Osteoblast (primary cell): ENCODE measurements at regions not wholly inside any gene's neighbourhood (a gene's known extent, or its start where the extent isn't known, plus 50 kb on each side); places are given as distances from the start of the nearest gene placed in this dataset.

Source experiments
- DNase-seq: peaks from one replicate; pipeline ENCODE4 v3.0.0; 2011; ENCODE audit warnings: low spot score, mixed read lengths; ENCODE audit not compliant: insufficient read length; ENCODE audit errors: missing footprints
- H2AFZ ChIP-seq: 2 replicates; pipeline ENCODE4 v1.6.0; 2011; ENCODE audit warnings: mild to moderate bottlenecking, low read length
- H3K27ac ChIP-seq: 2 replicates; pipeline ENCODE4 v1.5.1; 2011; ENCODE audit warnings: mild to moderate bottlenecking, low read depth, low read length, moderate library complexity
- H3K27me3 ChIP-seq: 2 replicates; pipeline ENCODE4 v1.6.0; 2012; ENCODE audit warnings: mild to moderate bottlenecking, control low read depth, inconsistent platforms, low read length, moderate library complexity; ENCODE audit not compliant: insufficient read depth
- H3K36me3 ChIP-seq: 2 replicates; pipeline ENCODE4 v1.5.1; 2011; ENCODE audit warnings: mild to moderate bottlenecking, low read length, control low read depth, moderate library complexity; ENCODE audit not compliant: insufficient read depth
- H3K4me1 ChIP-seq: 2 replicates; pipeline ENCODE4 v1.5.1; 2011; ENCODE audit warnings: mild to moderate bottlenecking, low read length, control low read depth, moderate library complexity; ENCODE audit not compliant: insufficient read depth
- H3K4me2 ChIP-seq: 2 replicates; pipeline ENCODE4 v1.6.0; 2011; ENCODE audit warnings: mild to moderate bottlenecking, low read length; ENCODE audit not compliant: insufficient read depth
- H3K4me3 ChIP-seq: fragments of 200-600 bp; sonication (generic); 3 replicates; pipeline ENCODE4 v1.5.1; 2012; ENCODE audit warnings: mild to moderate bottlenecking, low read length, inconsistent platforms; ENCODE audit not compliant: insufficient read depth
- H3K79me2 ChIP-seq: 2 replicates; pipeline ENCODE4 v1.6.0; 2012; ENCODE audit warnings: mild to moderate bottlenecking, low read length, control low read depth, inconsistent platforms; ENCODE audit not compliant: insufficient read depth
- H3K9me3 ChIP-seq: 2 replicates; pipeline ENCODE4 v1.5.1; 2011; ENCODE audit warnings: low read depth, low read length, control low read depth
- H4K20me1 ChIP-seq: 2 replicates; pipeline ENCODE4 v1.6.0; 2012; ENCODE audit warnings: mild to moderate bottlenecking, low read length, control low read depth; ENCODE audit not compliant: insufficient read depth
- TF ChIP-seq, protein P1 (sequence below): IDR thresholded peaks from 2 replicates; pipeline ENCODE4 v1.5.1; 2011; ENCODE audit warnings: mild to moderate bottlenecking, low read depth, low read length, moderate library complexity; ENCODE audit errors: extremely low read depth

DNA sequence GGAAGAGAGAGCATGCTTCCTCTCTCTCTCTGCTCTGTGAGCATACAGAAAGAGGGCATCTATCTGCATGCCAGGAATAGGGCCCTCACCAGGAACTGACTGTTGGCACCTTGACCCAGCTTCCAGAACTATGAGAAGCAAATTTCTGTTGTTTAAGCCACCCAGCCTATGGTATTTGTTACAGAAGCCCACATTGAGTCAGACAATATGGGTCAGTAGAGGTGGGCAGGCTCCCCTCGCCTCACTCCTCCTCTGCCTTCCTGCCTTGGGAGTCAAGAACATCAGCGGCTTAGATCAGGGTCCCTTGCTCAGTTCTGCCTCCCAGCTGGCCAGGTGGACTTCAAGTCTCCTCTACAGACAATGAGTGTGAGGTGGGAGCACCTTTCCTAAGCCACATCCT is 92.3 kb downstream of the COPS8 start:
- DNase-seq: no peak
- Histone ChIP-seq H3K27me3 (no peaks in the 10 kb centered on the region), H3K79me2 (no peaks in the 10 kb centered on the region), H3K4me2 (peak overlapping the region; percentile 28), H3K36me3 (no peaks in the 10 kb centered on the region), H2AFZ (peak overlapping the region; percentile 49), H3K27ac (peak overlapping the region; percentile 73), H3K4me1 (peaks cover 35% of the 10 kb centered on the region), H3K9me3 (no peaks in the 10 kb centered on the region), H4K20me1 (no peaks in the 10 kb centered on the region), H3K4me3 (no peak overlapping the region)
- TF ChIP-seq, protein P1, sequence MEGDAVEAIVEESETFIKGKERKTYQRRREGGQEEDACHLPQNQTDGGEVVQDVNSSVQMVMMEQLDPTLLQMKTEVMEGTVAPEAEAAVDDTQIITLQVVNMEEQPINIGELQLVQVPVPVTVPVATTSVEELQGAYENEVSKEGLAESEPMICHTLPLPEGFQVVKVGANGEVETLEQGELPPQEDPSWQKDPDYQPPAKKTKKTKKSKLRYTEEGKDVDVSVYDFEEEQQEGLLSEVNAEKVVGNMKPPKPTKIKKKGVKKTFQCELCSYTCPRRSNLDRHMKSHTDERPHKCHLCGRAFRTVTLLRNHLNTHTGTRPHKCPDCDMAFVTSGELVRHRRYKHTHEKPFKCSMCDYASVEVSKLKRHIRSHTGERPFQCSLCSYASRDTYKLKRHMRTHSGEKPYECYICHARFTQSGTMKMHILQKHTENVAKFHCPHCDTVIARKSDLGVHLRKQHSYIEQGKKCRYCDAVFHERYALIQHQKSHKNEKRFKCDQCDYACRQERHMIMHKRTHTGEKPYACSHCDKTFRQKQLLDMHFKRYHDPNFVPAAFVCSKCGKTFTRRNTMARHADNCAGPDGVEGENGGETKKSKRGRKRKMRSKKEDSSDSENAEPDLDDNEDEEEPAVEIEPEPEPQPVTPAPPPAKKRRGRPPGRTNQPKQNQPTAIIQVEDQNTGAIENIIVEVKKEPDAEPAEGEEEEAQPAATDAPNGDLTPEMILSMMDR: no peak

DNA sequence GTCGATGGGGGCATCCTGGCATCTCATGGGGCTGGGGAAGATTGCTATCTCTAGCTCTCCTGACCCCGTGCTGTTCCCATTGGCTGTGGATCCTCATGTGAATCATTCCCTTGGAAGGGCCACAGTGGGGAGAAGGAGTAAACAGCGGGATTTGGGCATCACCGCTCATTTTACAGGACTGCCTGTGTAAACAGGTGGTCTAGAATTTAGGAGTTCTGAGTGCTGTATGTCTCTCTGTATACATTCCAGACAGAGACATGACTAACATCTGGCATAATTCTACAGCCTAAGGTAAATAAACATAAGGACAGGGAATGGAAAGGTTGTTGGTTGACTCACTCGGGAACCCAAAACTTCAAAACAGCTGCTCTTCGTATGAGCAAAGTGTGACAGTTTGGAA is 92.7 kb downstream of the COPS8 start:
- H2AFZ ChIP-seq: peak overlapping the region; percentile 49
- peak overlapping the region; percentile 73 for H3K27ac ChIP-seq
- no peaks in the 10 kb centered on the region for H3K36me3 ChIP-seq
- no peak overlapping the region for H3K4me3 ChIP-seq
- H3K4me2 ChIP-seq: peak overlapping the region; percentile 28
- no peak for DNase-seq
- no peaks in the 10 kb centered on the region for H3K79me2 ChIP-seq
- no peaks in the 10 kb centered on the region for H4K20me1 ChIP-seq
- H3K4me1 ChIP-seq: peaks cover 35% of the 10 kb centered on the region
- no peaks in the 10 kb centered on the region for H3K9me3 ChIP-seq
- TF ChIP-seq, protein P1: no peak
- no peaks in the 10 kb centered on the region for H3K27me3 ChIP-seq

GRCh38 chr2:237179161-237179560 is 93.5 kb downstream of the COPS8 start:
- Histone ChIP-seq H3K9me3 (no peaks in the 10 kb centered on the region), H3K4me3 (no peak overlapping the region), H3K79me2 (no peaks in the 10 kb centered on the region), H3K36me3 (no peaks in the 10 kb centered on the region), H3K4me1 (peaks cover 40% of the 10 kb centered on the region), H4K20me1 (no peaks in the 10 kb centered on the region), H2AFZ (no peak overlapping the region), H3K4me2 (no peak overlapping the region), H3K27me3 (no peaks in the 10 kb centered on the region), H3K27ac (peak overlapping the region; percentile 73)
- DNase-seq: no peak
- TF ChIP-seq, protein P1: no peak

DNA sequence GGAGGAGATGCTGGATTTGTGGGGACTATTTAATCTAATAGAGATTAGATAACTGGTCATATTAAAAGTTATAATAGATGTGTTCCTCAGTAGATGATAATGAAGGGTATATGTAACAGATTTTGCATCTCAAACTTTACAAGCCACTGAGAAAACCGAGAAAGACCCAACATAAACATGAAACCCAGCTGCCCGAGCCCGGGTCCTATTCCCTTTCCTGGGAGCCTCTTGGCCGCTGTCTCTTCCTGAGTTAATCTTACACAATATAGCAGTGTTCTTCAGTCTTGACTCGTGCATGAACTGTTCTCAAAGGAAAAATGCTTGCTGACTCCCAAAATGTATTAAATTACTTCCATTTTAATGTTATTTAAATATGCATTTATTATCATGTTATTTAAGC is 94.5 kb downstream of the COPS8 start:
- H3K27ac ChIP-seq: peak overlapping the region; percentile 13
- no peak overlapping the region for H3K4me3 ChIP-seq
- H2AFZ ChIP-seq: no peak overlapping the region
- H3K79me2 ChIP-seq: no peaks in the 10 kb centered on the region
- DNase-seq: no peak
- TF ChIP-seq, protein P1: no peak
- H3K27me3 ChIP-seq: no peaks in the 10 kb centered on the region
- no peaks in the 10 kb centered on the region for H3K36me3 ChIP-seq
- H3K9me3 ChIP-seq: no peaks in the 10 kb centered on the region
- peaks cover 47% of the 10 kb centered on the region for H3K4me1 ChIP-seq
- H4K20me1 ChIP-seq: no peaks in the 10 kb centered on the region
- no peak overlapping the region for H3K4me2 ChIP-seq
